H1 (cell line): ENCODE measurements at regions not wholly inside any gene's neighbourhood (a gene's known extent, or its start where the extent isn't known, plus 50 kb on each side); places are given as distances from the start of the nearest gene placed in this dataset.

Source experiments
- SAP30 ChIP-seq: fragments of 300-600 bp; sonication (generic); IDR thresholded peaks from 2 replicates; pipeline ENCODE4 v1.7.1; 2012; ENCODE audit warnings: low read length, moderate library complexity, mild to moderate bottlenecking, inconsistent platforms; ENCODE audit not compliant: insufficient read depth, insufficient replicate concordance

DNA sequence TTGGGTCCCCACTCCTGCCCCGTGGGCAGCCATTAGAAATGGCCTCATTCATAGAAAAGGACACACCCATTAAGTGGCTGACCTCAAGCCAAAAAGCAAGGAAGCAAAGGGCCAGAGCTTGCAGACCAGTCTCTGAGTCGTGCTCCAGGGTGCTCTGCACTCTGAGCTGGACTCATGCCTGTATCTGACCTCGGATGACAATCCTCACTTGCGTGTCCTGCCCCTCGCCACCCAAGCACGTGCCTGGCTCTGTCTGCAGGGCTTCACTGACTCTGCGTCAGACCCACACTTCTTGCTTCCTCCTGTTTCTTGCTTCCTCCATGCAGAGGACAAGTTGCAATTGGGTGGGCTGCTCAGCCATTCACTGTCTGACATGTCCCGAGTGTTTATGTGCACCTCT is 138.8 kb downstream of the OAT start (continued):
- TF ChIP-seq SAP30: no peak
